Activated CD4-positive, alpha-beta T cell treated with anti-CD3 and anti-CD28 coated beads, Interleukin-2, amount 50 U/mL, for 24 hours (primary cell): ENCODE measurements at regions not wholly inside any gene's neighbourhood (a gene's known extent, or its start where the extent isn't known, plus 50 kb on each side); places are given as distances from the start of the nearest gene placed in this dataset.
"Not testable (repeated sequence)": the region's sequence is repeated elsewhere in the genome, so short reads cannot be mapped to it uniquely, and the experiment has no call there.

Source experiments
- DNase-seq, 2 donors: peaks; one replicate each; pipeline ENCODE4 v3.0.0-alpha.2; 2020; ENCODE audit warnings: low read depth in 1 of 2, low spot score in 1 of 2

GRCh38 chr4:186775902-186776301, 52.2 kb upstream of the FAT1 start:
- DNase-seq, result no peak

GRCh38 chr4:186778134-186778533, 54.5 kb upstream of the FAT1 start:
- no peak for DNase-seq

GRCh38 chr4:186780291-186781031, 56.8 kb upstream of the FAT1 start:
- DNase-seq, result no peak

- no peak for DNase-seq
These were observed 57.6 kb upstream of the FAT1 start for GRCh38 chr4:186781032-186781917.

- DNase-seq, result no peak
These were observed 58.6 kb upstream of the FAT1 start for GRCh38 chr4:186782302-186782701.

GRCh38 chr4:186787536-186787935, 63.9 kb upstream of the FAT1 start:
- no peak for DNase-seq

- no peak for DNase-seq
These were observed 66.0 kb upstream of the FAT1 start for GRCh38 chr4:186789651-186790050.

GRCh38 chr4:186790630-186791029, 67.0 kb upstream of the FAT1 start:
- DNase-seq, result no peak

- no peak for DNase-seq
These were observed 69.2 kb upstream of the FAT1 start for GRCh38 chr4:186792728-186793366.

GRCh38 chr4:186798951-186799659, 75.4 kb upstream of the FAT1 start:
- DNase-seq, result no peak

GRCh38 chr4:186805020-186805820, 81.6 kb upstream of the FAT1 start:
- no peak for DNase-seq

- DNase-seq, result not testable (repeated sequence)
These were observed 82.3 kb upstream of the FAT1 start for GRCh38 chr4:186805917-186806316.

- DNase-seq, result no peak
These were observed 83.2 kb upstream of the FAT1 start for GRCh38 chr4:186806679-186807421.

GRCh38 chr4:186807808-186808629, 84.4 kb upstream of the FAT1 start:
- DNase-seq, result no peak

- no peak for DNase-seq
These were observed 85.0 kb upstream of the FAT1 start for GRCh38 chr4:186808630-186809018.

- DNase-seq, result no peak
These were observed 85.4 kb upstream of the FAT1 start for GRCh38 chr4:186809070-186809469.

- no peak for DNase-seq
These were observed 87.0 kb upstream of the FAT1 start for GRCh38 chr4:186810613-186811150.

GRCh38 chr4:186812592-186812991, 88.9 kb upstream of the FAT1 start:
- DNase-seq, result no peak
